BLaER1 (cell line): ENCODE measurements at regions not wholly inside any gene's neighbourhood (a gene's known extent, or its start where the extent isn't known, plus 50 kb on each side); places are given as distances from the start of the nearest gene placed in this dataset.

Experiments used
- H3K27ac ChIP-seq: shearing (Covaris generic); formaldehyde crosslinking; 2 replicates; pipeline ENCODE4 v1.8.1; 2022
- H3K27me3 ChIP-seq: shearing (Covaris generic); formaldehyde crosslinking; 2 replicates; pipeline ENCODE4 v1.8.1; 2022
- H3K36me3 ChIP-seq: shearing (Covaris generic); formaldehyde crosslinking; 2 replicates; pipeline ENCODE4 v1.8.1; 2022
- H3K4me1 ChIP-seq: shearing (Covaris generic); formaldehyde crosslinking; 2 replicates; pipeline ENCODE4 v1.8.1; 2022
- H3K4me2 ChIP-seq: shearing (Covaris generic); formaldehyde crosslinking; 2 replicates; pipeline ENCODE4 v1.8.1; 2022
- H3K4me3 ChIP-seq: shearing (Covaris generic); formaldehyde crosslinking; 2 replicates; pipeline ENCODE4 v1.8.1; 2022
- H3K9ac ChIP-seq: shearing (Covaris generic); formaldehyde crosslinking; 2 replicates; pipeline ENCODE4 v1.8.1; 2022
- H3K9me3 ChIP-seq: shearing (Covaris generic); formaldehyde crosslinking; 2 replicates; pipeline ENCODE4 v1.8.1; 2022
- H4K20me1 ChIP-seq: shearing (Covaris generic); formaldehyde crosslinking; 2 replicates; pipeline ENCODE4 v1.8.1; 2022
- Cebpa-rat ChIP-seq: shearing (Covaris generic); IDR thresholded peaks from 2 replicates; pipeline ENCODE4 v1.8.1; 2022

- Histone ChIP-seq H3K27ac (no peak overlapping the region), H3K27me3 (no peaks in the 10 kb centered on the region), H3K4me3 (no peak overlapping the region), H3K9ac (no peak overlapping the region), H3K4me2 (no peak overlapping the region), H3K36me3 (no peaks in the 10 kb centered on the region), H4K20me1 (no peaks in the 10 kb centered on the region), H3K9me3 (no peaks in the 10 kb centered on the region), H3K4me1 (no peaks in the 10 kb centered on the region)
- no peak for TF ChIP-seq Cebpa-rat
Measured at GRCh38 chr3:159823780-159824179, 164.9 kb upstream of the IL12A start.

GRCh38 chr3:159824333-159824732 lies 164.3 kb upstream of the IL12A start:
- Histone ChIP-seq H3K27ac (no peak overlapping the region), H3K4me2 (no peak overlapping the region), H3K9ac (no peak overlapping the region), H3K36me3 (no peaks in the 10 kb centered on the region), H3K27me3 (no peaks in the 10 kb centered on the region), H3K4me3 (no peak overlapping the region), H3K9me3 (no peaks in the 10 kb centered on the region), H3K4me1 (no peaks in the 10 kb centered on the region), H4K20me1 (no peaks in the 10 kb centered on the region)
- TF ChIP-seq Cebpa-rat = no peak

- no peak overlapping the region for H3K9ac ChIP-seq
- no peaks in the 10 kb centered on the region for H3K36me3 ChIP-seq
- H3K27ac ChIP-seq = no peak overlapping the region
- H3K4me3 ChIP-seq = no peak overlapping the region
- H3K4me1 ChIP-seq = no peaks in the 10 kb centered on the region
- H3K27me3 ChIP-seq = no peaks in the 10 kb centered on the region
- TF ChIP-seq Cebpa-rat = no peak
- no peaks in the 10 kb centered on the region for H4K20me1 ChIP-seq
- H3K4me2 ChIP-seq = no peak overlapping the region
- H3K9me3 ChIP-seq = no peaks in the 10 kb centered on the region
Measured at GRCh38 chr3:159825216-159825854, 163.3 kb upstream of the IL12A start.

- no peaks in the 10 kb centered on the region for H3K27me3 ChIP-seq
- H3K4me1 ChIP-seq = peaks cover 18% of the 10 kb centered on the region
- no peaks in the 10 kb centered on the region for H3K9me3 ChIP-seq
- H3K36me3 ChIP-seq = no peaks in the 10 kb centered on the region
- H3K9ac ChIP-seq = no peak overlapping the region
- no peaks in the 10 kb centered on the region for H4K20me1 ChIP-seq
- no peak for TF ChIP-seq Cebpa-rat
- H3K27ac ChIP-seq = no peak overlapping the region
- H3K4me3 ChIP-seq = no peak overlapping the region
- H3K4me2 ChIP-seq = no peak overlapping the region
Measured at GRCh38 chr3:159828542-159828943, 160.1 kb upstream of the IL12A start.

- Histone ChIP-seq H3K27ac (no peak overlapping the region), H3K4me2 (no peak overlapping the region), H3K27me3 (no peaks in the 10 kb centered on the region), H3K4me3 (no peak overlapping the region), H3K9ac (no peak overlapping the region), H4K20me1 (no peaks in the 10 kb centered on the region), H3K9me3 (no peaks in the 10 kb centered on the region), H3K36me3 (no peaks in the 10 kb centered on the region), H3K4me1 (peaks cover 18% of the 10 kb centered on the region)
- TF ChIP-seq Cebpa-rat = no peak
Measured at GRCh38 chr3:159829056-159829455, 159.6 kb upstream of the IL12A start.

- Histone ChIP-seq H3K4me3 (no peak overlapping the region), H4K20me1 (no peaks in the 10 kb centered on the region), H3K36me3 (no peaks in the 10 kb centered on the region), H3K4me2 (no peak overlapping the region), H3K27ac (no peak overlapping the region), H3K9me3 (no peaks in the 10 kb centered on the region), H3K4me1 (peaks cover 18% of the 10 kb centered on the region), H3K27me3 (no peaks in the 10 kb centered on the region), H3K9ac (no peak overlapping the region)
- TF ChIP-seq Cebpa-rat = peak; percentile 66
Measured at GRCh38 chr3:159829539-159830227, 159.0 kb upstream of the IL12A start.

- Histone ChIP-seq H3K9ac (no peak overlapping the region), H3K36me3 (no peaks in the 10 kb centered on the region), H3K27ac (no peak overlapping the region), H3K4me3 (no peak overlapping the region), H3K4me2 (no peak overlapping the region), H4K20me1 (no peaks in the 10 kb centered on the region), H3K4me1 (peaks cover 18% of the 10 kb centered on the region), H3K27me3 (no peaks in the 10 kb centered on the region), H3K9me3 (no peaks in the 10 kb centered on the region)
- TF ChIP-seq Cebpa-rat = no peak
Measured at GRCh38 chr3:159830523-159831154, 158.0 kb upstream of the IL12A start.

GRCh38 chr3:159831466-159831865 lies 157.2 kb upstream of the IL12A start:
- Histone ChIP-seq H4K20me1 (no peaks in the 10 kb centered on the region), H3K4me2 (peak overlapping the region; percentile 50), H3K9me3 (no peaks in the 10 kb centered on the region), H3K27ac (no peak overlapping the region), H3K9ac (no peak overlapping the region), H3K4me1 (peaks cover 18% of the 10 kb centered on the region), H3K27me3 (no peaks in the 10 kb centered on the region), H3K36me3 (no peaks in the 10 kb centered on the region), H3K4me3 (no peak overlapping the region)
- no peak for TF ChIP-seq Cebpa-rat

- Histone ChIP-seq H3K4me2 (peak overlapping the region; percentile 50), H3K36me3 (no peaks in the 10 kb centered on the region), H3K9ac (no peak overlapping the region), H3K27ac (no peak overlapping the region), H3K9me3 (no peaks in the 10 kb centered on the region), H4K20me1 (no peaks in the 10 kb centered on the region), H3K4me3 (no peak overlapping the region), H3K4me1 (peaks cover 18% of the 10 kb centered on the region), H3K27me3 (no peaks in the 10 kb centered on the region)
- no peak for TF ChIP-seq Cebpa-rat
Measured at GRCh38 chr3:159832024-159832423, 156.6 kb upstream of the IL12A start.

GRCh38 chr3:159835126-159835525 lies 153.5 kb upstream of the IL12A start:
- H3K27ac ChIP-seq = no peak overlapping the region
- no peak overlapping the region for H3K9ac ChIP-seq
- TF ChIP-seq Cebpa-rat = no peak
- H3K4me2 ChIP-seq = no peak overlapping the region
- no peak overlapping the region for H3K4me3 ChIP-seq
- no peaks in the 10 kb centered on the region for H3K36me3 ChIP-seq
- no peaks in the 10 kb centered on the region for H4K20me1 ChIP-seq
- H3K27me3 ChIP-seq = no peaks in the 10 kb centered on the region
- peaks cover 26% of the 10 kb centered on the region for H3K4me1 ChIP-seq
- no peaks in the 10 kb centered on the region for H3K9me3 ChIP-seq
